Lower leg skin (tissue), 3 donors: ENCODE measurements at regions not wholly inside any gene's neighbourhood (a gene's known extent, or its start where the extent isn't known, plus 50 kb on each side); places are given as distances from the start of the nearest gene placed in this dataset.

Experiments
- CTCF ChIP-seq, 3 donors: fragments of 450-650 bp; IDR thresholded peaks; one replicate each; pipeline ENCODE4 v1.5.1; 2016; ENCODE audit warnings: antibody characterized with exemption in 3 of 3, mild to moderate bottlenecking in 3 of 3, moderate library complexity in 2 of 3
- POLR2A ChIP-seq, 2 donors: fragments of 450-650 bp; IDR thresholded peaks; one replicate each; pipeline ENCODE4 v1.6.1; 2016 to 2017; ENCODE audit warnings: antibody characterized with exemption in 2 of 2, mild to moderate bottlenecking in 1 of 2, moderate library complexity in 1 of 2

- TF ChIP-seq CTCF (IDR thresholded peaks at IDR 0.05) (no peak), POLR2A (IDR thresholded peaks at IDR 0.05) (no peak)
These were observed 942.3 kb upstream of the SLIT2 start for GRCh38 chr4:19309378-19309777.
